HG02678 (cell line): ENCODE measurements at regions not wholly inside any gene's neighbourhood (a gene's known extent, or its start where the extent isn't known, plus 50 kb on each side); places are given as distances from the start of the nearest gene placed in this dataset.
"Not testable (repeated sequence)": the region's sequence is repeated elsewhere in the genome, so short reads cannot be mapped to it uniquely, and the experiment has no call there.

ENCODE experiments used
- ATAC-seq: cut with Tn5 transposase; IDR thresholded peaks from one replicate; pipeline ENCODE4 v1.9.1; 2021; ENCODE audit warnings: mild to moderate bottlenecking, moderate library complexity; ENCODE audit not compliant: unreplicated experiment

GRCh38 chr2:89855752-89856151, 1164.3 kb downstream of the RPIA start:
- ATAC-seq: not testable (repeated sequence)

DNA sequence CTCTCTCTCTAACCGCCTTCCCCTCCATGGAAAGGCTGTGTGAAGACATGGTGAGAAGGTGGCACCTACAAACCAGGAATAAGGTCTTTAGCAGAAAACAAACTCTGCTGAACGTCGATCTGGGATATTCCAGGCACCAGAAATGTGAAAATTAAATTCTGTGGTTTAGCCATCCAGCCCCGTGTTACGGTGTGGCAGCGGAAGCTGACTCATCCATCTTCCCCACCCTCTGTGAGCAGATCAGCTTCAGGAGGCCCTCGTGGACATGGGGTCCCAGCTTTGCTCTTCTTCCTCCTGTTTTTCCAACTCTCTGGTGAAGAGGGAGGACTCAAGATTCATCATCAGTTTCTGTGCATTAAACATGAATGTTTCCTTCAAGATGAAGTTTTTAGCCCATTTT, 1164.8 kb downstream of the RPIA start:
- not testable (repeated sequence) for ATAC-seq

DNA sequence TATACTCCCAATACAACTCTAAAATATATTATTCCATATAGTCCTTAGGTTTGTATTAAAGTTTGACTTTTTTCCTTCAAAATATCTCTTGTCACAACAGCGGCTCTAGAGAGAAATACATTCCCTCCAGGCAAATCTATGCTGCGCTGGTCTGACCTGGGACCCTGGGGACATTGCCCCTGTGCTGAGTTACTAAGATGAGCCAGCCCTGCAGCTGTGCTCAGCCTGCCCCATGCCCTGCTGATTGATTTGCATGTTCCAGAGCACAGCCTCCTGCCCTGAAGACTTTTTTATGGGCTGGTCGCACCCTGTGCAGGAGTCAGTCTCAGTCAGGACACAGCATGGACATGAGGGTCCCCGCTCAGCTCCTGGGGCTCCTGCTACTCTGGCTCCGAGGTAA, 1170.7 kb downstream of the RPIA start:
- ATAC-seq: not testable (repeated sequence)

DNA sequence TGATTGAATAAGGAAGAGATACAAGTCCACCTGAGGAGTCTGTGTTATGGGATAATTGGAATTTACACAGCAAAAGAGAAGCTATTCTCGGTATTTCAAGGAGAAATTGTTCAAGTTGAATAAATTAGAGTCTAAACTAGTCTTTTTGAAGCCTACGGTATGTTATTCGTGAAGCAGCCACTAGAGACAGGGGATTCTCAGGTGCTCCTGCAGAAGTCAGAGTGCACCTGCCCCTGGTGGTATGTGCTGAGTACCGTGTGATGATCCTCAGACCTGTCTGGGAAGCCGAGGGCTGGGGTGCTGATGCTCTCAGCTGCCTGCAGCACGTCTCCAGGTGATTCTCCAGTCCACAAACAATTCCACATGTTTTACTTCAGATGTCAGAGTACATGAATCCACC, 1171.7 kb downstream of the RPIA start:
- ATAC-seq: not testable (repeated sequence)

- not testable (repeated sequence) for ATAC-seq
Measured at GRCh38 chr2:89874810-89875595, 1183.5 kb downstream of the RPIA start.

- ATAC-seq: not testable (repeated sequence)
Measured at GRCh38 chr2:89876445-89876844, 1185.0 kb downstream of the RPIA start.

- ATAC-seq: not testable (repeated sequence)
Measured at GRCh38 chr2:89876878-89877277, 1185.4 kb downstream of the RPIA start.

GRCh38 chr2:89882880-89883279, 1191.4 kb downstream of the RPIA start:
- ATAC-seq: not testable (repeated sequence)

- not testable (repeated sequence) for ATAC-seq
Measured at GRCh38 chr2:89883624-89884023, 1192.2 kb downstream of the RPIA start.

DNA sequence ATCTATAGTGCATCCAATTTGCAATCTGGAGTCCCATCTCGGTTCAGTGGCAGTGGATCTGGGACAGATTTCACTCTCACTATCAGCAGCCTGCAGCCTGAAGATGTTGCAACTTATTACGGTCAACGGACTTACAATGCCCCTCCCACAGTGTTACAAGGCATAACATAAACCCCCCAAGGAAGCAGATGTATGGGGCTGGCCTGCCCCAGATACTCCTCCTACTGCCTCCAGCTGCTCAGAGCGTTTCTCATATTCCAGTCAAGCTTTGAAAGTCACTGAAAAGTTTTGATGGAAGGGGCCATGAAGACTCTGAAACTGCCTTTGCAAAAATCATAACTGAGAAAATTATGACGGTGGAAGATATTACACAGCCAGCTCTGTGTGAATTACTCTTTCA, 1193.6 kb downstream of the RPIA start:
- ATAC-seq: not testable (repeated sequence)

- ATAC-seq: not testable (repeated sequence)
Measured at GRCh38 chr2:89888693-89889092, 1197.2 kb downstream of the RPIA start.

DNA sequence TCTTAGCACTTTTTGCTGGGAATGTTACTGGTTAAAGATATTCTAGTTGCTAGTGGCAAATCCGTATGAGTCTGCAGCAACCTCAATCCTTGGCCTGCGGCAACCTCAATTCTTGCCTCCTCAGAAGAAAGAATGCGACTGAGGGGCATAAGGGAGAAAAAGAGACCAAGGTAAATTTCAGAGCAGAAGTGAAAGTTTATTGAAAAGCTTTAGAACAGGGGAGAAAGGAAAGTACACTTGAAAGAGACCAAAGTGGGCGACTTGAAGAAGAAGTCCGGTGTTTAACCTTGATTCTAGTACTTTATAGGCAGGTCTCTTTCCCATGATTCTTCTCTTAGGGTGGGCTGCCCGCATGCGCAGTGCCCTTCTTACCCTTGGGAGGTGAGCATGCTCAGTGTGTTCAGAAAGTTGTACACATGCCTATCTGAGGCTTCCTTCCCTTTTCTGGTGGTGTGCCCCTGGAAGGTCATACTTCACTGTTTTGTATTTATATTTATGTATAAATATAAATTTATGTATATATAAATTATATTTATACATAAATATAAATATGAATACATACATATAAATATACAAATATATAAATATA, 1198.8 kb downstream of the RPIA start:
- not testable (repeated sequence) for ATAC-seq

- ATAC-seq: not testable (repeated sequence)
Measured at GRCh38 chr2:89894988-89895387, 1203.5 kb downstream of the RPIA start.

DNA sequence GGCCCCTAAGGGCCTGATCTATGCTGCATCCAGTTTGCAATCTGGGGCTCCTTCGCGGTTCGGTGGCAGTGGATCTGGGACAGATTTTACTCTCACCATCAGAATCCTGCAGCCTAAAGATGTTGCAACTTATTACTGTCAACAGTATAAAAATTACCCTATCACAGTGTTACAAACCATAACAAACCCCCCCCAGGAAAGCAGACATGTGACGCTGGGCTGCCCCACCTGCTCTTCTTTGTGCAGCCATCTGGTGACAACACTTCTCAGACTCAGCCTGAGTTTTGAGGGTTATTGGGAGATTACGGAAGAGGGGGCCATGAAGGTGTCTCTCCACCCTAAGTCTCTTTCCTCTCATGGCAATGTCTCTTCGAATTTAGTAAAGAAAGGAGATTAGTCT, 1204.2 kb downstream of the RPIA start:
- ATAC-seq: not testable (repeated sequence)

DNA sequence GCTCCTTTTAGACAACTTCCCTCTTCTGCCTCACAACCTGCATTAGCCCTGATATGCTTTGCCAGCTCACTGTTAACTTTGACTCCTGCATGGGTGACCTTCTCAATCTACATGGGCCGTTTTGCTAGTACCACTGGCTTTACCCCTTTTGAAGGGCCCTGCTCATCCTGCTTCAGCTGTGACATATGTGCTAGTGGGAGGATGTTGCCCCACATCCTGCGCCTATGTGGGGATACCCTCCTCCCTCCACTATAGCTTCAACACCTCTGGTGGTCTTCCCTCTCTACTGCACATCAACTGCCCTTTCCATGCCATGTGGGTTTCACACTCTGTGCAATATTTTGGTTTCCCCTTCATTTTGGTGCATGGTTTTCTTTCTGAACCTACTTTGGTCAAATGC, 1235.5 kb downstream of the RPIA start:
- ATAC-seq: not testable (repeated sequence)

GRCh38 chr2:89935436-89935835, 1244.0 kb downstream of the RPIA start:
- ATAC-seq: not testable (repeated sequence)

- ATAC-seq: not testable (repeated sequence)
Measured at GRCh38 chr2:89936011-89936410, 1244.5 kb downstream of the RPIA start.

GRCh38 chr2:89936559-89936958, 1245.1 kb downstream of the RPIA start:
- ATAC-seq: not testable (repeated sequence)

GRCh38 chr2:89938756-89939155, 1247.3 kb downstream of the RPIA start:
- ATAC-seq: peak; percentile 82

- ATAC-seq: not testable (repeated sequence)
Measured at GRCh38 chr2:89944267-89944666, 1252.8 kb downstream of the RPIA start.

DNA sequence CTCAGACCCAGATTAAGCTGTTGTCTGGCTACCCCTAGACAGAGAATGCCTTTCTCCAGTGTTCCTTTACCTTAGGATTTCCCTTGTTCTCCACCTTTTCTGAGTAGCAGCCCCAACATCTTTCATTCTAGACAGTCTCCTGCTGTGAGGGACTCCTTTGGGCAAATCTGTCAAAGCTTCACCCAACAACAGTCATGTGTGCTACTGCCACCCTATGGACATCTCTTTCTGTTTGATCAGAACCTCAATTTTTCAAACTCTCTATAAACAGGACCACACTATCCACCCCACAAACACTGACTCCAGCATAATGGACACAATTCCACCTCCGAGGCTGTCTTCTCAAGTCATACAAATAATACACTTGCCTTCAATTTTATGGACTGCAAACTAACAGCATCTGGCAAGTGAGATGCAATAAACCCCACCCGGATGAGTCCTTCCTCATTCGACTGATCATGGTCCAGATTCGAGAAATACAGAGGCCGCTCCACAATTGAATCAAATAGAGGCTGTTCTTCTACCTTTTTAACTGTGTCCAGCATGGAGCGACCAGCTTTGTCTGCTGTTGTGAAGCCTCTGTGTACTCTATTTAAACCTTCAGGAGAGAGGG, 1253.6 kb downstream of the RPIA start:
- not testable (repeated sequence) for ATAC-seq
